Lower leg skin (tissue), 3 donors: ENCODE measurements at regions not wholly inside any gene's neighbourhood (a gene's known extent, or its start where the extent isn't known, plus 50 kb on each side); places are given as distances from the start of the nearest gene placed in this dataset.

Source experiments
- CTCF ChIP-seq, 3 donors: fragments of 450-650 bp; IDR thresholded peaks; one replicate each; pipeline ENCODE4 v1.5.1; 2016; ENCODE audit warnings: antibody characterized with exemption in 3 of 3, mild to moderate bottlenecking in 3 of 3, moderate library complexity in 2 of 3
- POLR2A ChIP-seq, 2 donors: fragments of 450-650 bp; IDR thresholded peaks; one replicate each; pipeline ENCODE4 v1.6.1; 2016 to 2017; ENCODE audit warnings: antibody characterized with exemption in 2 of 2, mild to moderate bottlenecking in 1 of 2, moderate library complexity in 1 of 2

- TF ChIP-seq CTCF (IDR thresholded peaks at IDR 0.05) (no peak), POLR2A (IDR thresholded peaks at IDR 0.05) (no peak)
Measured at GRCh38 chr7:120168066-120168465, 104.9 kb upstream of the KCND2 start.
